GM13977 (cell line): ENCODE measurements at regions not wholly inside any gene's neighbourhood (a gene's known extent, or its start where the extent isn't known, plus 50 kb on each side); places are given as distances from the start of the nearest gene placed in this dataset.
A peak's percentile ranks its signal among the peaks of the same experiment; 100 is the strongest.
"Not testable (repeated sequence)": the region's sequence is repeated elsewhere in the genome, so short reads cannot be mapped to it uniquely, and the experiment has no call there.

Experiments
- DNase-seq: peaks from one replicate; pipeline ENCODE4 v3.0.0; 2012; ENCODE audit warnings: low spot score
- CTCF ChIP-seq: IDR thresholded peaks from 2 replicates; pipeline ENCODE4 v1.5.1; 2012; ENCODE audit warnings: mild to moderate bottlenecking, control low read depth; ENCODE audit not compliant: insufficient read depth; ENCODE audit errors: extremely low read depth, missing control alignments
- in situ Hi-C: fragments of 300-500 bp; cut with MboI; formaldehyde crosslinking; loops from one replicate; pipeline ENCODE4 v1.12.0; 2022; ENCODE audit warnings: low sequenced_read_pairs, low pct_unique_long_range_greater_than_20kb, mixed read lengths, inconsistent platforms; ENCODE audit not compliant: unreplicated experiment

DNA sequence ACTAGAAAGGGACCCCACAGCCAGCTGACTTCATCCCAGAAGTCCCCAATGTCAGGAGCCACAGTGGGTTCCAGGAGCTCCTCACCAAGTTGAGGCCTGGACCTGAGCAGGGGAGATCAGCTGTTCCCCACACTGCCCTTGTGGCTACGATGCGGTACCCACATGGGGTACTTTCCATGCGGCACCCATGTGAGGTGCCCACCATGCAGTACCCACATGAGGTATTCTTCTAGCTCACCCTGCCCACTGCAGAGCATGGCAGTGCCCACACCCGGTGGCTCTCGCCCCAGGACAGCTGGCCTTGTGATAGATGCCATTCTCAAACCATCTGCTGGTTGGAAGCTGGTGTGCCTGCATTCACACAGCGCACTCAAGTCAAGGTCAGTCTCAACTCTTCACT lies 136.3 kb upstream of the PDE1C start:
- DNase-seq, result no peak
- no peak for TF ChIP-seq CTCF
- in situ Hi-C loops, result loop anchor here (25.0 kb wide), 1 partner anchor 131 kb away; no protein-coding TSS in a partner anchor

- in situ Hi-C loops, result loop anchor here (25.0 kb wide), 1 partner anchor 132 kb away; no protein-coding TSS in a partner anchor
- not testable (repeated sequence) for DNase-seq
These were observed 135.2 kb upstream of the PDE1C start for GRCh38 chr7:32205298-32205824.

DNA sequence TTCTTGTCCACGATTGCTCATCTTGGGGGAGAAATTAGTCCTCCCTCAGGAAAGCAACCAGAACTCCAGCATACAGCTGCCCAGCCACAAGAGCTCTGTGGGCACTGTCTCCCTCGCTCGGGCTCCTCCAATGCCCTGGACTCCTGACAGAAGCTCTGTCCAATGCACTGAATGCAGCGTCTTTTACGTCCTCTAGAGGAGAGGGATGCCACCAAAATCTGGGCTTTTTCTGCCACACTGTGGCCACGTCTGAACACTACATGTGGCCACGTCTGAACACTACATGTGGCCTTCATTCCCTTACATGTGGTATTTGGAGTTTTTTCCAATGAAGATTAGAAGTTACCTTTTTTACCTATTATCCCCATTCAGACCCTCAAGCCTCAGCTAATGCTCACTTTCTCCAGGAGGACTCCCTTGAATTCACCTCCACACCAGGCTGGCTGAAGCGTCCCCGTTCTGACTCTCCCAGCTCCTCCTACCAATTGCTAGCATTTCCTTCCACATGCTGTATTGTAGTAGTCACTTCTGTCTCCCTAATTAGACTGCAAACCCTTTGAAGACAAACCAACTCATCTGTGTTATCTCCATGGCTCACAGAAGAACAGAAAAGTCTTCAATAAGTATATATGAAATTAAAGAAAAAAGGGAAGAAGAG lies 134.3 kb upstream of the PDE1C start:
- in situ Hi-C loops, result loop anchor here (25.0 kb wide), 1 partner anchor 133 kb away; no protein-coding TSS in a partner anchor
- DNase-seq, result peak; percentile 29
- TF ChIP-seq CTCF, result peak; percentile 60

DNA sequence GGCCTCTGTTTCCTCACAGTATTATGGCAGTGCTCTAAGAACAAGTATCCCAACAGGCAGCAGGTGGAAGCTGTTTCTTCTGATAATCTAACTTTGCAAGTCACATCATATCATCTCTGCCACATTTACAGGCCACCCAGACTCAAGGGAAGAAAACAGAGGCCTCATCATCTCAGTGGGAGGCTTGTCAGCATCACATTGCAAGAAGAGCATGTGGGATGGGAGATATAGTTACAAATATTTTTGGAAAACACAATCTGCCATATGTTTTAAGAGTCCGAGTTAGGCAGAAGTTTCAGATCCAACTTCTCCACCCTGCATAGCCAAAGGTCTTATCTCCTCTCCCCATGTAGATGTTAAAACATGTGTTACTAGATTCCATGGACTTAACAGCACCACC lies 130.4 kb upstream of the PDE1C start:
- no peak for TF ChIP-seq CTCF
- DNase-seq, result no peak
- in situ Hi-C loops, result loop anchor here (25.0 kb wide), 1 partner anchor 137 kb away; no protein-coding TSS in a partner anchor

- no peak for TF ChIP-seq CTCF
- in situ Hi-C loops, result no loop called here
- DNase-seq, result no peak
These were observed 124.3 kb upstream of the PDE1C start for GRCh38 chr7:32194537-32194936.

GRCh38 chr7:32191305-32191704 lies 121.1 kb upstream of the PDE1C start:
- in situ Hi-C loops, result no loop called here
- no peak for DNase-seq
- no peak for TF ChIP-seq CTCF

DNA sequence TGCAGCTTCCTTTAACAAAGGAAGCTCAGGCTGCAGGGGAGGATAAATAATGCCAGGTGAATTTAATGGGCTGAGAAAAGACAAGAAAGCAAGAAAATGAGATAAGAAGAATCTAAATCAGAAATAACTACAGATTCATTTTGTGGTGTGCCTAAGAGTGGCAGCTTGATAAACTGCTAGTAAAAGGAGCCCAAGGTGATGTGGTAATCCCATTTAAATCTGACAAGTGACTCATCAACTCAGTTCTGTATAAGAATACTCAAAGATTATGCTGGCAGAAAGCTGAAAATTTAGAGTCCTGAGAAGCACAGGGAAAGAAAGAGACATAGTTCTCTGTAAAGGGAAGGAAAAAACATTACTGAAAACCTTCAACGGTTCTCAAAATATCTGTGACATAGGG lies 109.4 kb upstream of the PDE1C start:
- no peak for TF ChIP-seq CTCF
- in situ Hi-C loops, result no loop called here

More for the DNA sequence above, 109.4 kb upstream of the PDE1C start:
- no peak for DNase-seq
